H1 (cell line): ENCODE measurements at regions not wholly inside any gene's neighbourhood (a gene's known extent, or its start where the extent isn't known, plus 50 kb on each side); places are given as distances from the start of the nearest gene placed in this dataset.

Experiments
- EP300 ChIP-seq, 2 experiments: IDR thresholded peaks; 1 replicate in 1 of 2; 2 replicates in 1 of 2; pipeline ENCODE4 v1.6.1; 2011 to 2012; ENCODE audit warnings: low read depth in 2 of 2, low read length in 2 of 2, mild to moderate bottlenecking in 2 of 2, borderline replicate concordance in 1 of 2, inconsistent platforms in 1 of 2, moderate library complexity in 1 of 2
- GABPA ChIP-seq: IDR thresholded peaks from 2 replicates; pipeline ENCODE4 v1.6.1; 2011; ENCODE audit warnings: mild to moderate bottlenecking, low read length, moderate library complexity, borderline replicate concordance; ENCODE audit not compliant: insufficient read depth
- HDAC6 ChIP-seq: IDR thresholded peaks from one replicate; pipeline ENCODE4 v1.7.1; 2012; ENCODE audit warnings: low read depth, mild to moderate bottlenecking, inconsistent platforms, low read length, moderate library complexity
- JUN ChIP-seq: IDR thresholded peaks from 2 replicates; pipeline ENCODE4 v1.6.1; 2011; ENCODE audit warnings: low read depth, mild to moderate bottlenecking, improper control_type of control experiment, low read length
- RAD21 ChIP-seq, 2 experiments: IDR thresholded peaks in 1 of 2; conservative IDR thresholded peaks in 1 of 2; 2 replicates each; pipeline ENCODE4 v1.6.1; 2011; ENCODE audit warnings: low read depth in 2 of 2, low read length in 2 of 2, improper control_type of control experiment in 1 of 2, inconsistent platforms in 1 of 2, mild to moderate bottlenecking in 1 of 2, moderate library complexity in 1 of 2
- TF ChIP-seq, protein P1 (sequence below), 3 experiments: IDR thresholded peaks; 1 replicate in 2 of 3; 2 replicates in 1 of 3; pipeline versions ENCODE4 v1.5.1 to v1.6.1; 2011; ENCODE audit warnings: low read length in 3 of 3, mild to moderate bottlenecking in 3 of 3, inconsistent platforms in 2 of 3, low read depth in 1 of 3, moderate library complexity in 1 of 3; ENCODE audit not compliant: insufficient read depth in 1 of 3; ENCODE audit errors: control extremely low read depth in 1 of 3

DNA sequence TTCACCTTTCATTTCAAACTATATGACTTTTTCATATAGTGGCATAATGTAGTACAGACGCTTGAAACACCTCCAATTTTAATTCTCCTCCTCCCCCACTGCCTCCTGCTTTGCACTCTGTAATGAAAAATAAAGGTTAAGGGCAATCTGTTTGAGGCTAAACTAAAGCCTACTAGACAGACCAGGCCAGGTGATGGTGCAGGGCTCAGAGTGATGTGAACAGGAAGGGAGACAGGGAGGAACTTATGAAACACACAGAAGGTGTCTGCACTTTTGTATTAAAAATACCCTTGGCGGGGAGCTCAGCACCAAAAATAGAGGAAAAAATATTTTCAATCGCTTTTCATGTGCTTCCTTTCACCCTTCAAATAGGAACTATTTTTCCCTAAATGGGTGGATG, 415.4 kb downstream of the LMO4 start (continued):
- TF ChIP-seq, protein P1, sequence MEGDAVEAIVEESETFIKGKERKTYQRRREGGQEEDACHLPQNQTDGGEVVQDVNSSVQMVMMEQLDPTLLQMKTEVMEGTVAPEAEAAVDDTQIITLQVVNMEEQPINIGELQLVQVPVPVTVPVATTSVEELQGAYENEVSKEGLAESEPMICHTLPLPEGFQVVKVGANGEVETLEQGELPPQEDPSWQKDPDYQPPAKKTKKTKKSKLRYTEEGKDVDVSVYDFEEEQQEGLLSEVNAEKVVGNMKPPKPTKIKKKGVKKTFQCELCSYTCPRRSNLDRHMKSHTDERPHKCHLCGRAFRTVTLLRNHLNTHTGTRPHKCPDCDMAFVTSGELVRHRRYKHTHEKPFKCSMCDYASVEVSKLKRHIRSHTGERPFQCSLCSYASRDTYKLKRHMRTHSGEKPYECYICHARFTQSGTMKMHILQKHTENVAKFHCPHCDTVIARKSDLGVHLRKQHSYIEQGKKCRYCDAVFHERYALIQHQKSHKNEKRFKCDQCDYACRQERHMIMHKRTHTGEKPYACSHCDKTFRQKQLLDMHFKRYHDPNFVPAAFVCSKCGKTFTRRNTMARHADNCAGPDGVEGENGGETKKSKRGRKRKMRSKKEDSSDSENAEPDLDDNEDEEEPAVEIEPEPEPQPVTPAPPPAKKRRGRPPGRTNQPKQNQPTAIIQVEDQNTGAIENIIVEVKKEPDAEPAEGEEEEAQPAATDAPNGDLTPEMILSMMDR (IDR thresholded peaks at IDR 0.05; ENCODE audit: control extremely low read depth in 1 of 3, insufficient read depth in 1 of 3, low read depth in 1 of 3, low read length in 3 of 3): no peak
- no peak for TF ChIP-seq RAD21 (IDR thresholded peaks at IDR 0.05 in 1 of 2, conservative IDR thresholded peaks at IDR 0.05 in 1 of 2; ENCODE audit: low read depth in 2 of 2, low read length in 2 of 2)
- TF ChIP-seq EP300 (IDR thresholded peaks at IDR 0.05; ENCODE audit: borderline replicate concordance in 1 of 2, low read depth in 2 of 2, low read length in 2 of 2): no peak
- TF ChIP-seq GABPA: no peak
- no peak for TF ChIP-seq JUN
- TF ChIP-seq HDAC6: no peak
